ENCODE measurements at regions not wholly inside any gene's neighbourhood (a gene's known extent, or its start where the extent isn't known, plus 50 kb on each side); places are given as distances from the start of the nearest gene placed in this dataset.
"Not testable (repeated sequence)": the region's sequence is repeated elsewhere in the genome, so short reads cannot be mapped to it uniquely, and the experiment has no call there.

GRCh38 chr15:22194739-22195617 is 114.7 kb downstream of the OR4M2 start:
- not testable (repeated sequence) for TF ChIP-seq CTCF, POLR2A (IDR thresholded peaks at IDR 0.05)
